ENCODE measurements at regions not wholly inside any gene's neighbourhood (a gene's known extent, or its start where the extent isn't known, plus 50 kb on each side); places are given as distances from the start of the nearest gene placed in this dataset.

GRCh38 chrX:43592597-43592996, 63.5 kb upstream of the MAOA start:
- no peak for DNase-seq (ENCODE audit: low read depth in 1 of 2, low spot score in 2 of 2)
- no peak overlapping the region for H4K5ac ChIP-seq (ENCODE audit: insufficient read length, low read depth, low read length)
- H2BK12ac ChIP-seq (ENCODE audit: low read depth, low read length): no peak overlapping the region
- H3K4me1 ChIP-seq (replicated peaks in 1 of 4; ENCODE audit: control insufficient read depth in 3 of 4, insufficient read depth in 4 of 4, low read length in 3 of 4): no peaks in the 10 kb centered on the region
- no peak overlapping the region for H3K4ac ChIP-seq (replicated peaks; ENCODE audit: insufficient read length, low read depth, low read length)
- no peak overlapping the region for H2BK15ac ChIP-seq (ENCODE audit: low read length)
- no peak overlapping the region for H3K4me2 ChIP-seq (ENCODE audit: insufficient read depth in 1 of 2, low read depth in 2 of 2, low read length in 2 of 2)
- no peak overlapping the region for H4K8ac ChIP-seq (ENCODE audit: extremely low read depth, insufficient read depth, low read length)
- CTCF ChIA-PET (ENCODE audit: partially characterized antibody): interaction anchor here (0.6 kb wide), 1 partner anchor 746 kb away, joined by 3 read pairs; no protein-coding TSS in a partner anchor
- no peak overlapping the region for H2AFZ ChIP-seq (ENCODE audit: low read length)
- no peaks in the 10 kb centered on the region for H3K79me1 ChIP-seq (ENCODE audit: low read depth, low read length)
- H2BK20ac ChIP-seq (ENCODE audit: low read length): no peak overlapping the region
- no peaks in the 10 kb centered on the region for H3K79me2 ChIP-seq (ENCODE audit: control insufficient read depth in 1 of 2, insufficient read depth in 2 of 2, low read length in 2 of 2)
- no peaks in the 10 kb centered on the region for H3K36me3 ChIP-seq (ENCODE audit: control insufficient read depth in 2 of 4, insufficient read depth in 4 of 4, low read length in 3 of 4)
- H3K9ac ChIP-seq (replicated peaks in 1 of 4; ENCODE audit: extremely low read depth in 1 of 4, low read depth in 3 of 4, low read length in 3 of 4): no peak overlapping the region
- H2BK120ac ChIP-seq (replicated peaks; ENCODE audit: low read depth, low read length): no peak overlapping the region
- no peak overlapping the region for H4K91ac ChIP-seq (replicated peaks; ENCODE audit: insufficient read length, low read length)
- POLR2A ChIA-PET (ENCODE audit: partially characterized antibody): no interaction called here
- WGBS, 2 experiments (ENCODE audit: extremely low coverage in 1 of 2, insufficient coverage in 1 of 2, insufficient read length in 1 of 2, insufficient replicate concordance in 2 of 2, low coverage in 1 of 2, low lambda C conversion rate in 2 of 2, missing lambda C conversion rate in 1 of 2): 87% methylated on average over 3 of the region's 3 CpGs; no CpG with 5 or more reads in 1 of the 2 experiments
- H3K23me2 ChIP-seq (ENCODE audit: low read depth, low read length): no peaks in the 10 kb centered on the region
- H3K56ac ChIP-seq (replicated peaks; ENCODE audit: insufficient read length, low read depth, low read length): no peak overlapping the region
- no peaks in the 10 kb centered on the region for H4K20me1 ChIP-seq (replicated peaks in 1 of 2; ENCODE audit: control insufficient read depth in 1 of 2, insufficient read depth in 2 of 2, low read length in 2 of 2)
- no peaks in the 10 kb centered on the region for H3K27me3 ChIP-seq (replicated peaks in 1 of 4; ENCODE audit: control insufficient read depth in 3 of 4, extremely low read depth in 1 of 4, insufficient read depth in 3 of 4, low read length in 3 of 4)
- no peak overlapping the region for H3K18ac ChIP-seq (ENCODE audit: extremely low read depth, low read length)
- H2AK5ac ChIP-seq (ENCODE audit: low read depth, low read length): no peak overlapping the region
- H3K27ac ChIP-seq (ENCODE audit: low read depth, low read length): no peak overlapping the region
- no peak overlapping the region for H2BK5ac ChIP-seq (ENCODE audit: low read depth, low read length)
- H3K4me3 ChIP-seq (ENCODE audit: extremely low read depth in 1 of 4, insufficient read depth in 2 of 4, low read depth in 3 of 4, low read length in 4 of 4): no peak overlapping the region
- H3K23ac ChIP-seq (ENCODE audit: insufficient read length): no peak overlapping the region
- no peaks in the 10 kb centered on the region for H3K9me3 ChIP-seq (ENCODE audit: insufficient read depth in 2 of 2, low read depth in 1 of 2, low read length in 1 of 2)
- FAIRE-seq: no peak
- H3K14ac ChIP-seq (ENCODE audit: insufficient read length): no peak overlapping the region
- TF ChIP-seq CHD7 (IDR thresholded peaks at IDR 0.05; ENCODE audit: insufficient replicate concordance, low read length): no peak
